GM21723 (cell line): ENCODE measurements at regions not wholly inside any gene's neighbourhood (a gene's known extent, or its start where the extent isn't known, plus 50 kb on each side); places are given as distances from the start of the nearest gene placed in this dataset.
"Not testable (repeated sequence)": the region's sequence is repeated elsewhere in the genome, so short reads cannot be mapped to it uniquely, and the experiment has no call there.

Experiments
- ATAC-seq: cut with Tn5 transposase; IDR thresholded peaks from one replicate; pipeline ENCODE4 v1.9.1; 2021; ENCODE audit warnings: mild to moderate bottlenecking, moderate library complexity; ENCODE audit not compliant: unreplicated experiment

- no peak for ATAC-seq
These were observed 171.8 kb upstream of the PCSK5 start for GRCh38 chr9:75718677-75719076.

- ATAC-seq, result no peak
These were observed 162.1 kb upstream of the PCSK5 start for GRCh38 chr9:75728391-75728790.

- no peak for ATAC-seq
These were observed 155.7 kb upstream of the PCSK5 start for GRCh38 chr9:75734802-75735201.

- ATAC-seq, result no peak
These were observed 150.4 kb upstream of the PCSK5 start for GRCh38 chr9:75739884-75740611.

- no peak for ATAC-seq
These were observed 146.6 kb upstream of the PCSK5 start for GRCh38 chr9:75743855-75744254.

GRCh38 chr9:75754080-75754479 is 136.4 kb upstream of the PCSK5 start:
- ATAC-seq, result no peak

GRCh38 chr9:75775166-75775565 is 115.3 kb upstream of the PCSK5 start:
- no peak for ATAC-seq

GRCh38 chr9:75775966-75776691 is 114.3 kb upstream of the PCSK5 start:
- ATAC-seq, result no peak

- no peak for ATAC-seq
These were observed 110.3 kb upstream of the PCSK5 start for GRCh38 chr9:75780185-75780584.

- no peak for ATAC-seq
These were observed 102.4 kb upstream of the PCSK5 start for GRCh38 chr9:75788006-75788634.

- ATAC-seq, result no peak
These were observed 93.3 kb upstream of the PCSK5 start for GRCh38 chr9:75797085-75797580.

- ATAC-seq, result no peak
These were observed 92.0 kb upstream of the PCSK5 start for GRCh38 chr9:75798505-75798904.

- no peak for ATAC-seq
These were observed 87.3 kb upstream of the PCSK5 start for GRCh38 chr9:75803130-75803529.

GRCh38 chr9:75810063-75810462 is 80.4 kb upstream of the PCSK5 start:
- ATAC-seq, result no peak

- no peak for ATAC-seq
These were observed 78.8 kb upstream of the PCSK5 start for GRCh38 chr9:75811692-75812091.

GRCh38 chr9:75812141-75812540 is 78.3 kb upstream of the PCSK5 start:
- ATAC-seq, result no peak

GRCh38 chr9:75814667-75815066 is 75.8 kb upstream of the PCSK5 start:
- ATAC-seq, result no peak

GRCh38 chr9:75820471-75821115 is 69.9 kb upstream of the PCSK5 start:
- not testable (repeated sequence) for ATAC-seq

- ATAC-seq, result no peak
These were observed 67.3 kb upstream of the PCSK5 start for GRCh38 chr9:75823151-75823550.

- ATAC-seq, result no peak
These were observed 65.5 kb upstream of the PCSK5 start for GRCh38 chr9:75824816-75825568.

- no peak for ATAC-seq
These were observed 64.2 kb upstream of the PCSK5 start for GRCh38 chr9:75826314-75826713.
